ENCODE measurements at regions not wholly inside any gene's neighbourhood (a gene's known extent, or its start where the extent isn't known, plus 50 kb on each side); places are given as distances from the start of the nearest gene placed in this dataset.
A peak's percentile ranks its signal among the peaks of the same experiment; 100 is the strongest.
"Not testable (repeated sequence)": the region's sequence is repeated elsewhere in the genome, so short reads cannot be mapped to it uniquely, and the experiment has no call there.

- no peak for FAIRE-seq
Observed at GRCh38 chr11:97048481-97048880, 658.7 kb downstream of the JRKL start.

- FAIRE-seq, result no peak
Observed at GRCh38 chr11:97060184-97060583, 670.4 kb downstream of the JRKL start.

- no peak for FAIRE-seq
Observed at GRCh38 chr11:97069160-97069559, 679.3 kb downstream of the JRKL start.

GRCh38 chr11:97072420-97072819, 682.6 kb downstream of the JRKL start:
- no peak for FAIRE-seq

- FAIRE-seq, result not testable (repeated sequence)
Observed at GRCh38 chr11:97076666-97077065, 686.9 kb downstream of the JRKL start.

GRCh38 chr11:97078443-97078842, 688.6 kb downstream of the JRKL start:
- no peak for FAIRE-seq

- FAIRE-seq, result no peak
Observed at GRCh38 chr11:97079244-97079643, 689.4 kb downstream of the JRKL start.

- no peak for FAIRE-seq
Observed at GRCh38 chr11:97087419-97087818, 697.6 kb downstream of the JRKL start.

GRCh38 chr11:97092823-97093222, 703.0 kb downstream of the JRKL start:
- no peak for FAIRE-seq

- not testable (repeated sequence) for FAIRE-seq
Observed at GRCh38 chr11:97102180-97102579, 712.4 kb downstream of the JRKL start.

GRCh38 chr11:97107604-97108003, 717.8 kb downstream of the JRKL start:
- no peak for FAIRE-seq

- FAIRE-seq, result no peak
Observed at GRCh38 chr11:97109078-97109477, 719.3 kb downstream of the JRKL start.

GRCh38 chr11:97110376-97110775, 720.6 kb downstream of the JRKL start:
- FAIRE-seq, result no peak

- no peak for FAIRE-seq
Observed at GRCh38 chr11:97111559-97111958, 721.7 kb downstream of the JRKL start.

- FAIRE-seq, result no peak
Observed at GRCh38 chr11:97118614-97119200, 728.9 kb downstream of the JRKL start.

GRCh38 chr11:97123237-97123636, 733.4 kb downstream of the JRKL start:
- FAIRE-seq, result no peak

- no peak for FAIRE-seq
Observed at GRCh38 chr11:97136067-97136466, 746.3 kb downstream of the JRKL start.

GRCh38 chr11:97140885-97141494, 751.2 kb downstream of the JRKL start:
- peak; percentile 86 for FAIRE-seq

- FAIRE-seq, result no peak
Observed at GRCh38 chr11:97143463-97143862, 753.6 kb downstream of the JRKL start.

GRCh38 chr11:97149741-97150140, 759.9 kb downstream of the JRKL start:
- no peak for FAIRE-seq

- FAIRE-seq, result no peak
Observed at GRCh38 chr11:97157221-97157740, 767.5 kb downstream of the JRKL start.

- no peak for FAIRE-seq
Observed at GRCh38 chr11:97158243-97158642, 768.4 kb downstream of the JRKL start.

- FAIRE-seq, result no peak
Observed at GRCh38 chr11:97163631-97164191, 773.9 kb downstream of the JRKL start.
